ENCODE measurements at regions not wholly inside any gene's neighbourhood (a gene's known extent, or its start where the extent isn't known, plus 50 kb on each side); places are given as distances from the start of the nearest gene placed in this dataset.

GRCh38 chr11:11085580-11085979, 227.7 kb upstream of the ZBED5 start:
- Mint-ChIP-seq H3K27ac (no peak overlapping the region), H3K27me3 (ENCODE audit: low read depth) (peaks cover 8% of the 10 kb centered on the region), H3K36me3 (ENCODE audit: low read depth) (no peaks in the 10 kb centered on the region), H3K9me3 (no peaks in the 10 kb centered on the region), H3K4me1 (ENCODE audit: low read depth) (no peaks in the 10 kb centered on the region), H3K4me3 (no peak overlapping the region)

DNA sequence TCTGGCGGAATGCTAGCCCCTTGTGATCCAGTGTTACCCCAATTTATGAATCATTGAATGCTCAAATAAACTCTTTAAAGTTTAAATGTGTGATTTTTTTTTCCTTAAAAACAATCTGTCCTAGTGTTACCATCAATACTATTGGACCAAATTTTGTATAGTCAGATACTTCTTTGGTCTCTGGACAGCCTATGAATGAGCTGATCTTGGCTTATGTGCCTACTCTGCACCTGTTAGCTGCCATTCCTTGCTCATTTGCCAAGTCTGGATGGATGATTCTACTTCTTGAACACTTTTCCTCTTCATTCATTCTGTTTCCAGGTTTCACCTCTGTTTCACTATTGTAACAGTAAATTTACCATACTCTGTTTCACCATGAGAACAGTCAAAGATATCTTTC, 226.5 kb upstream of the ZBED5 start:
- Mint-ChIP-seq H3K9me3 (no peaks in the 10 kb centered on the region), H3K27me3 (ENCODE audit: low read depth) (peaks cover 14% of the 10 kb centered on the region), H3K27ac (no peak overlapping the region), H3K4me3 (no peak overlapping the region), H3K36me3 (ENCODE audit: low read depth) (no peaks in the 10 kb centered on the region), H3K4me1 (ENCODE audit: low read depth) (no peaks in the 10 kb centered on the region)

DNA sequence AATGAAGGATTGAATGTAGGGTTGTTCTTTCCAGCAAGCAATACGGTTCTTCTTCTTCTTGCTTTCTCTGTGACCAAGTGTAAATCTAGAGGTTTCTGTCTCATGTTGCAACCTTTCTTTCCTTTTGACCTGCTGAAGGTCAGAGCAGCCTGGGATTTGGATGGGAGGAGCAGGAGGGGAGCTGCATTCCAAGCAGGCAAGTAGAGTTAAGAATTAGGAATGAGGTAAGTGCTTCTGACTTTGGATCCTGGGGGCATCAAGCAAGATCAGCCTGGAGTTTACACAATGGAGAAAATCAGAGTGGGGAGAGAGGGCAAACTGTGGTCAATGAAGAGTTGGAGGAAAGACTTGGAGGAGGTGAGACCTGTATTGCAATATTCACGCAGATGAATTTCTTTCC, 225.6 kb upstream of the ZBED5 start:
- no peak overlapping the region for H3K27ac Mint-ChIP-seq
- H3K27me3 Mint-ChIP-seq (ENCODE audit: low read depth), result peaks cover 14% of the 10 kb centered on the region

GRCh38 chr11:11082646-11083045, 224.8 kb upstream of the ZBED5 start:
- Mint-ChIP-seq H3K4me3 (no peak overlapping the region), H3K36me3 (ENCODE audit: low read depth) (no peaks in the 10 kb centered on the region), H3K4me1 (ENCODE audit: low read depth) (no peaks in the 10 kb centered on the region), H3K27ac (no peak overlapping the region), H3K9me3 (no peaks in the 10 kb centered on the region), H3K27me3 (ENCODE audit: low read depth) (peaks cover 14% of the 10 kb centered on the region)

More for the DNA sequence above, 225.6 kb upstream of the ZBED5 start:
- H3K9me3 Mint-ChIP-seq, result no peaks in the 10 kb centered on the region
- no peaks in the 10 kb centered on the region for H3K4me1 Mint-ChIP-seq (ENCODE audit: low read depth)
- H3K36me3 Mint-ChIP-seq (ENCODE audit: low read depth), result no peaks in the 10 kb centered on the region
- H3K4me3 Mint-ChIP-seq, result no peak overlapping the region

GRCh38 chr11:11081776-11082175, 223.9 kb upstream of the ZBED5 start:
- Mint-ChIP-seq H3K36me3 (ENCODE audit: low read depth) (no peaks in the 10 kb centered on the region), H3K27me3 (ENCODE audit: low read depth) (peaks cover 17% of the 10 kb centered on the region), H3K4me1 (ENCODE audit: low read depth) (peaks cover 3% of the 10 kb centered on the region), H3K27ac (no peak overlapping the region), H3K9me3 (no peaks in the 10 kb centered on the region), H3K4me3 (no peak overlapping the region)

- Mint-ChIP-seq H3K4me3 (no peak overlapping the region), H3K4me1 (ENCODE audit: low read depth) (peaks cover 3% of the 10 kb centered on the region), H3K9me3 (no peaks in the 10 kb centered on the region), H3K27ac (no peak overlapping the region), H3K36me3 (ENCODE audit: low read depth) (no peaks in the 10 kb centered on the region), H3K27me3 (ENCODE audit: low read depth) (peaks cover 17% of the 10 kb centered on the region)
Observed at GRCh38 chr11:11081288-11081687, 223.4 kb upstream of the ZBED5 start.

- no peaks in the 10 kb centered on the region for H3K9me3 Mint-ChIP-seq
- peaks cover 16% of the 10 kb centered on the region for H3K27me3 Mint-ChIP-seq (ENCODE audit: low read depth)
- H3K4me3 Mint-ChIP-seq, result no peak overlapping the region
- H3K4me1 Mint-ChIP-seq (ENCODE audit: low read depth), result peaks cover 4% of the 10 kb centered on the region
- no peaks in the 10 kb centered on the region for H3K36me3 Mint-ChIP-seq (ENCODE audit: low read depth)
- no peak overlapping the region for H3K27ac Mint-ChIP-seq
Observed at GRCh38 chr11:11078344-11079086, 220.7 kb upstream of the ZBED5 start.

DNA sequence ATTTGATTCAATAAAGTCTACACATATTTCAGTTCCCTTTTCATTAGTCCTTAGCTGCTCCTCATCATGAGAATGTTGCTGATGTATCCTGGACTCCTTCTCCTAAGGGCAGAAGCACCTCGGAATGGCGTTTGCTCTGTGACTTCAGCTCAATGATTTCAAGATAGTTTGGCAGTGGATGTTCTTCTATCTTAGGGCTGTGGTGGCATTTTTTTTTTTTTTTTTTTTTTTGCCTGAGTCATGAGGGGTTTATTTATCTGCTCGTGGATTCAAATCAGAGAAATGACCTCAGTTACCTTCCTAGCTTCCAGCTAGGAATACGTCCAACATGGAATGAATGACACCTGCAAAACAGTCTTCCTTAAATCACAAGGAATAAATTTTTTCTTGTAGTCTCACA, 220.0 kb upstream of the ZBED5 start:
- H3K9me3 Mint-ChIP-seq, result no peaks in the 10 kb centered on the region
- H3K36me3 Mint-ChIP-seq (ENCODE audit: low read depth), result no peaks in the 10 kb centered on the region
- H3K27me3 Mint-ChIP-seq (ENCODE audit: low read depth), result peaks cover 13% of the 10 kb centered on the region
- H3K4me1 Mint-ChIP-seq (ENCODE audit: low read depth), result peaks cover 4% of the 10 kb centered on the region
- H3K27ac Mint-ChIP-seq, result no peak overlapping the region
- no peak overlapping the region for H3K4me3 Mint-ChIP-seq

DNA sequence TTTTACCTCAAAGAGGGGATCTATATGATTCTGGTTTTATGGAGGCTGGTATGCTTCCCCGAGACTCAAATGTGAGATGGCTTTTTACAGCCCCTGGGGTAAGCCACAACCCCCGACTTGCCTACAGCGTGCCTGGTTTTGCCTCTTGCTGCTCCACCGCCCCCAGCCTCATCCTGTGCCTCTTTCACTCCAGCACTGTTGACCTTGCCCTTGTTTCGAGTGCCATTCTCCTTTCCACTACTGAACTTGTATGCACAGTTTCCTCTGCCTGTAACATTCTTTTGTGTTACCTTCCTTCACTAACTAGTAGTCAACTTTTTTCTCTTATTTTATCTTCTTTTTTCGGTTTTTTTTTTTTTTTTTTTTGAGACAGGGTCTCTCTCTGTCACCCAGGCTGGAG, 219.0 kb upstream of the ZBED5 start:
- peaks cover 4% of the 10 kb centered on the region for H3K4me1 Mint-ChIP-seq (ENCODE audit: low read depth)
- no peaks in the 10 kb centered on the region for H3K9me3 Mint-ChIP-seq
- no peaks in the 10 kb centered on the region for H3K36me3 Mint-ChIP-seq (ENCODE audit: low read depth)
- H3K27me3 Mint-ChIP-seq (ENCODE audit: low read depth), result peaks cover 13% of the 10 kb centered on the region
- H3K4me3 Mint-ChIP-seq, result no peak overlapping the region
- no peak overlapping the region for H3K27ac Mint-ChIP-seq

DNA sequence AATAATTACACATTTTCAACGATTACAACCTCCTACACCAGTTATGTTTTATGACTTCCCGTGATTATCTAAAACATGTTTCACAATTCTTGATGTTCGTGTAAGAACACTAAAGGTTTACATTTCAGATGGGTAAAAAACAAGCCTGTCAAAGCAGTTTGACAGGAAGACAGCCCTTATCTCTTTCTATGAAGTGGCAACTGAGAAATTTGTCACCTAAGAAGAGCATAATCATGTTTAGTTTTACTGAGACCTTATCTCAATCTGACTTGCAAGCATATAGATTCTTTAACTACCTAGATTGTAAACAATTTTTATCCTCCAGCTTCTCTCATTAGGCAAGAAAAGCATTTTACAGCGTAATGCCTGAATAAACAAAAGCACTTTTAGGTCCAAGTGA, 218.4 kb upstream of the ZBED5 start:
- Mint-ChIP-seq H3K4me1 (ENCODE audit: low read depth) (peaks cover 4% of the 10 kb centered on the region), H3K27ac (no peak overlapping the region), H3K9me3 (no peaks in the 10 kb centered on the region), H3K36me3 (ENCODE audit: low read depth) (no peaks in the 10 kb centered on the region), H3K4me3 (no peak overlapping the region), H3K27me3 (ENCODE audit: low read depth) (peaks cover 13% of the 10 kb centered on the region)

- H3K27me3 Mint-ChIP-seq (ENCODE audit: low read depth), result peaks cover 9% of the 10 kb centered on the region
- H3K4me1 Mint-ChIP-seq (ENCODE audit: low read depth), result peaks cover 4% of the 10 kb centered on the region
- no peak overlapping the region for H3K4me3 Mint-ChIP-seq
- H3K9me3 Mint-ChIP-seq, result no peaks in the 10 kb centered on the region
- H3K36me3 Mint-ChIP-seq (ENCODE audit: low read depth), result no peaks in the 10 kb centered on the region
- no peak overlapping the region for H3K27ac Mint-ChIP-seq
Observed at GRCh38 chr11:11075515-11076171, 217.8 kb upstream of the ZBED5 start.

DNA sequence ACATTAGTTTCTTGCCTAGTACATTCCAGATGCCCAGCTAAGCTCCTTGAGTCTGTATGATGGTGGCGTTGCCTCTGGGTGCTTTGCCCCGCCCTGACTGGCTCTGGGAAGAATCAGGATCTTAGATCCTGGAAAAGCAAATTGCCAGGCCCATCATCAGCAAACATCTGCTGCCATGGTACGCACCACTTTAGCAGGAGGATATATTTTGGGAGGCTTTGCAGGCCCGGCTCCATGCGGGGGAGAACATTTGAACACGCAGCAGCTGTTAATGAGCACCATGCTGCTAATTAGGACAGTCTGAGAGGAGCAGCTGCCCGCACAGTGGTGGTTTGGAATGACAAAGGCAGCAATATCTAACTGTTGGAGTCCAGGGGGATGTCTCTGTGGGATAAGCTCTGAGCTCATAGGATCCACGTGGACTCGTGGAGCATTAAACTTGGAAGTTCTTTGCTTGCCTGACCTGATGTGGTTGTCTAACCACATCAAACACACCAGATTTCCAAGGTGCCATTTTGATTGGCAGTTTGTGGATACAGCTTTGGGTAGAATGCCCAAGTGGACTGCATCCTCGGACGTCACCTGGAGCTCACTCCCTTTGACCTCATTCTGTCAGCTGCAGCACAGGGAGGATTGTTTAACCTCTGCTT, 217.0 kb upstream of the ZBED5 start:
- Mint-ChIP-seq H3K27ac (no peak overlapping the region), H3K9me3 (no peaks in the 10 kb centered on the region), H3K4me3 (no peak overlapping the region), H3K36me3 (ENCODE audit: low read depth) (no peaks in the 10 kb centered on the region), H3K4me1 (ENCODE audit: low read depth) (peaks cover 4% of the 10 kb centered on the region), H3K27me3 (ENCODE audit: low read depth) (peaks cover 7% of the 10 kb centered on the region)

GRCh38 chr11:11073996-11074395, 216.1 kb upstream of the ZBED5 start:
- H3K4me3 Mint-ChIP-seq, result no peak overlapping the region
- no peak overlapping the region for H3K27ac Mint-ChIP-seq
- H3K9me3 Mint-ChIP-seq, result no peaks in the 10 kb centered on the region
- H3K4me1 Mint-ChIP-seq (ENCODE audit: low read depth), result peaks cover 4% of the 10 kb centered on the region
- no peaks in the 10 kb centered on the region for H3K36me3 Mint-ChIP-seq (ENCODE audit: low read depth)
- peaks cover 3% of the 10 kb centered on the region for H3K27me3 Mint-ChIP-seq (ENCODE audit: low read depth)

DNA sequence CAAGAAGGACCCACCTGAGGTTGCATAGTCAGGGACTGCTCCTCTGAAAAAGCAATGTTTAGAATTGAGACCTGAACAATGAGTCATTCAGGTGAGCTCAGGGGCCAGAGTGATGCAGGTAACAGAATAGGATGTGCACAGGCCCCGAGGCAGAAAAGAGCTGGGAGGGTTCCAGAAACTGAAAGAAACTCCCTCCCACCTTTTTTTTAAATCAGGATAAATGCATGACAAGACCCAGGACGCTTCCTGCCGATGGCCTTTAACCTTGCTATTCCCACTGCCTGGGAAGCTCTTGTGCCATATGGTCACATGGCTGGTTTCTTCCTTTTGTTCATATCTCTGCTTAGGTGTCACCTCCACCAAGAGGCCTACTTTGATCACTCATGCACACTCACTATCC, 214.2 kb upstream of the ZBED5 start:
- Mint-ChIP-seq H3K27me3 (ENCODE audit: low read depth) (no peaks in the 10 kb centered on the region), H3K36me3 (ENCODE audit: low read depth) (no peaks in the 10 kb centered on the region), H3K4me3 (no peak overlapping the region), H3K4me1 (ENCODE audit: low read depth) (peaks cover 3% of the 10 kb centered on the region), H3K9me3 (no peaks in the 10 kb centered on the region), H3K27ac (no peak overlapping the region)

- Mint-ChIP-seq H3K9me3 (no peaks in the 10 kb centered on the region), H3K4me1 (ENCODE audit: low read depth) (peaks cover 1% of the 10 kb centered on the region), H3K4me3 (no peak overlapping the region), H3K36me3 (ENCODE audit: low read depth) (no peaks in the 10 kb centered on the region), H3K27me3 (ENCODE audit: low read depth) (no peaks in the 10 kb centered on the region), H3K27ac (no peak overlapping the region)
Observed at GRCh38 chr11:11071486-11071885, 213.6 kb upstream of the ZBED5 start.
